CD4-positive, alpha-beta T cell treated with Interleukin-6 for 4 hours (primary cell): ENCODE measurements at regions not wholly inside any gene's neighbourhood (a gene's known extent, or its start where the extent isn't known, plus 50 kb on each side); places are given as distances from the start of the nearest gene placed in this dataset.
"Not testable (repeated sequence)": the region's sequence is repeated elsewhere in the genome, so short reads cannot be mapped to it uniquely, and the experiment has no call there.

ENCODE experiments used
- DNase-seq: peaks from one replicate; pipeline ENCODE4 v3.0.0-alpha.2; 2020; ENCODE audit warnings: mixed read lengths

DNA sequence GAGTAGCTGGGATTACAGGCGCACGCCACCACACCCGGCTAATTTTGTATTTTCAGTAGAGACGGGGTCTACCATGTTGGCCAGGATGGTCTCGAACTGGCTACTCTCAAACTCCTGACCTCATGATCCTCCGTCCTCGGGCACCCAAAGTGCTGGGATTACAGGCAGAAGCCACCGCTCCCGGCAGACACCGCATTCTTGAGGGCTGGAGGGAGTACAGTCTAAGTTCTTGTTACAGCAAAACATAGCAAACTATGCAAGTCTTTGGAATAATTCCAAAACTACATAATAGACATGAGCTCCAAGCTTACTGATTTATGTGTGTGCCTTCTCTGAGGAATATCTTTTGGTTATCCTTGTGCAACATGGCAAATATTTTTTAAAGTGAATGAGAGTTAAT, 299.1 kb upstream of the ZNF658 start:
- DNase-seq, result not testable (repeated sequence)

GRCh38 chr9:66631521-66632046, 268.9 kb upstream of the ZNF658 start:
- not testable (repeated sequence) for DNase-seq

GRCh38 chr9:66647675-66648074, 252.8 kb upstream of the ZNF658 start:
- not testable (repeated sequence) for DNase-seq

DNA sequence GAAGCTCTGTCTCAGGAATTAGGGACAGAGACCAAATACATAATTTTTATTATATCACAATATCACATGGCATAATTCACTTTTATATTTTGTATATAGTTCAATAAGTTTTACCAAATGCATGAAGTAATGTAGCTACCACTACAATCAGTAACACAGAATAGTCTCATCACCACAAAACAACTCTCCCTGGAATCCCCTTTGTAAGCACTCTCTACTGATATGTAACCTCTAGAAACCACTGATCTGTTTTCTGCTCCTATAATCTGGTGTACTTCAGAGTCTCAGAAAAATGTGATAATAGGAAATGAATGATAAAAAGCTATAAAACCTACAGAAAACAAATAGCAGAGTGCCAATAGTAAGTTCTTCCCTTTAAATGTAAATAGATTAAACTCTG, 210.3 kb upstream of the ZNF658 start:
- not testable (repeated sequence) for DNase-seq

GRCh38 chr9:66695561-66696240, 204.8 kb upstream of the ZNF658 start:
- not testable (repeated sequence) for DNase-seq

GRCh38 chr9:66697343-66698065, 203.0 kb upstream of the ZNF658 start:
- DNase-seq, result not testable (repeated sequence)

DNA sequence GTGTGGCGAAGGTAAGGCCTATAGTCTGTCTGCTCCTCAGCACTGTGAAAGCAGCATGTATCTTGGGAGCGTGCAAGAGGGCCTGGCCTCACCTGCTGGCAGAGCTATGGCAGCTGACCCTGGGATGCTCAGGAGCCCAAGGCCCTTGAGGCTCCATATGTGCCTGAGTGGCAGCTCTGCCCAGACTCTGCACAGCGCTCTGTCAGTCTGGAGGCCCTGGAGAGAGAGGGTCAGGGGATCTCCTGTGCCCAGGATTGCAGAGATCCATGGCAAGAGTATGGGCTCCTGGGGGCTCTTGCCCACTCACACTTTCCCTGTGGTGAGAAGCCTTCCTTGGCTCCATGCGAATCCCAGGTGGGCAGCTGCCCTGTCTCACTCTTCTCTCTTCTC, 202.5 kb upstream of the ZNF658 start:
- not testable (repeated sequence) for DNase-seq

- not testable (repeated sequence) for DNase-seq
Measured at GRCh38 chr9:66701411-66702377, 198.8 kb upstream of the ZNF658 start.

- DNase-seq, result not testable (repeated sequence)
Measured at GRCh38 chr9:66711553-66711952, 189.0 kb upstream of the ZNF658 start.

DNA sequence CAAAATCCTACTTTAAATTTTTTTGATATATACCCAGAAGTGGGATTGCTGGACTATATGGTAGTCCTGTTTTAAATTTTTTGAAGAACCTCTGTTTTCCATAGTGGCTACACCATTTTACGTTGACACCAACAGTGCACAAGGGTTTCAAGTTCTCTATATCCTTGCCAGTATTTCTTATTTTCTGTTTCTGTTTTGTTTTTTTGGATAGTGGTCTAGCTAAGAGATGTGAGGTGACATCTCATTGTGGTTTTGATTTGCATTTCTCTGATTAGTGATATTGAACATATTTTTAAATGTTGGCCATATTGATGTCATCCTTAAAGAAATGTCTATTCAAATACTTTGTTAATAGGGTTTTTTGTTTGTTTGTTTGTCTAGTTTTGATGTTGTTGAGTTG, 187.7 kb upstream of the ZNF658 start:
- not testable (repeated sequence) for DNase-seq

GRCh38 chr9:66713552-66713951, 187.0 kb upstream of the ZNF658 start:
- DNase-seq, result not testable (repeated sequence)

DNA sequence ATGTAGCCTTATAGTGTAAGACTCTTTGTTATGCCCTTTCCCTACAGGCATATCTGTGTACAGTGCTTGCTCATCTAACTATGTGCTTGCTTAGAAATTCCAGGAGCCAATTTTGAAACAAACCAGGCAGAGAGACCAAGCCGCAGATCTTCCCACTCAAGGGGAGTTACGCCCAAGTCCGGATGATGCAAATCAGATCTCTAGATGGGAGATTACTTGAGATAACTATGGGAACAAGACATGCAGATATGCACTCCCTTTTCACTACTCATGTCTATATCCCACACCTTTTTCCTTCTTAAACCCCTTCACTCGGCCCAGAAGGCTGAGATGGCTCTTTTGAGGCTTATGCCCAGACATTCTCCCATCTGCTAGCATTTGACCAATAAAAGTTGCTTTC, 179.7 kb upstream of the ZNF658 start:
- not testable (repeated sequence) for DNase-seq

DNA sequence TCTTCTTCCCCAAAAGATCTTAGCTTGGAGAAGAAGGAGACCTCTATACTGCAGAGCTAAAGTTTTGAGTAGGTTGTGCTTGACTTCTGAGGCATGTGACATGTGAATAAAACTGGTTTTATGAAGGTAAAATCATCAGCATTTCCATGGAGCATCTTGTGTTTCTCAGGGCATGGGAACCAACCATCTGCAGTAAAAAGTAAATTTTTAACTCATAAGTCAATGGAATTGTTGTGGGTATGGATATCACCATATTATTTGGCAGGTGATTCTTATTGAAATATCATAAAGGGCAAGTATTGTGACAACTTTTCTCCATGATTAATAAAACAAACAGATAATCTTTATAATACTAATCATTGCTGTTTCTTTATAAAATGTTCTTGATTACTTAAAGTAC, 173.0 kb upstream of the ZNF658 start:
- not testable (repeated sequence) for DNase-seq

DNA sequence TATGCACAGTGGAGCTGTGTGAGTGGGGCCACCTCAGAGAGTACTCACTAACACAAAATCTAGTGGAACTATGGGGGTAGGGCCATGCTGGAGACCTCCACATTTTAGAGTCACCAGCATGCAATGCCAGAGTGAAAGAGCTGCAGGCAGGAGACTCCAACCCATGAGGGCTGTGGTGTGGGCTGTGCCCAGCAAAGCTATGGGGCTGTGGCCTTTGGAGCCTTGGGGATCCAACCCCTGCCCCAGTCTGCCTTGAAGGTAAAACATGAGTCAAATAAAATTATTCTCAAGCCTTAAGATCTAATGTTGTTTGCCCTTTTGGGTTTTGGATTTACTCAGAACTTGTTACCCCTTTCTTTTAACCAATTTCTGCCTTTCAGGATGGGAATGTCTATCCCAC, 163.8 kb upstream of the ZNF658 start:
- DNase-seq, result not testable (repeated sequence)

- not testable (repeated sequence) for DNase-seq
Measured at GRCh38 chr9:66738418-66738817, 162.1 kb upstream of the ZNF658 start.

GRCh38 chr9:66740136-66740535, 160.4 kb upstream of the ZNF658 start:
- DNase-seq, result not testable (repeated sequence)

- not testable (repeated sequence) for DNase-seq
Measured at GRCh38 chr9:66745846-66746245, 154.7 kb upstream of the ZNF658 start.

DNA sequence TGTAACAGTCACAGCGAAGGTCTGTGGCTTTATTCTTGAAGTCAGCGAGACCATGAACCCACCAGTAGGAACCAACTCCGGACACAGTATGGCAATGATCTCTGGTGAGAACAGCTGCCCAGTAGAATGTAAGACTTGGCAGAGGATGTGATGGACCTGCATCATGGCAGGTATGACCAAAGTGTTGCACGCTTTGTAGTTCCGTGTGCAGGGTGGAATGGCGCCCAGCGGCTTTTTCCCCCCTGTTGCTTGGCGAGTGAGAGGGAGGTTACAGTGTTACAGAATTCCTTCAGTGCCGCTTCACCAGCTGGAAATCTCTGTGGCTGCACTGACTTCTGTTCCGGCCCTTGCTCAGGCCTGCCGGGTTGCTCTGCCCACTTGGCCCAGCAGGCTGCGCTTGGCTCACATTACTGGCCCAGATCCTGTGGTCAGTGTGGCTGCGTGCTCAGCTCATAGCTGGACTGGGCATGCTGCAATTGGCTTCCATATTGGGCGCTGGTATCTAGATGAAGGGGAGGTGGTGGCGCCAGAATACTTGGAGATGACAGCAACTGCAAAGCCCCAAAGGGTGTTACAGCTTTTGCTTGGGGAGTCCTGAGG, 148.1 kb upstream of the ZNF658 start:
- peak; percentile 0 for DNase-seq

DNA sequence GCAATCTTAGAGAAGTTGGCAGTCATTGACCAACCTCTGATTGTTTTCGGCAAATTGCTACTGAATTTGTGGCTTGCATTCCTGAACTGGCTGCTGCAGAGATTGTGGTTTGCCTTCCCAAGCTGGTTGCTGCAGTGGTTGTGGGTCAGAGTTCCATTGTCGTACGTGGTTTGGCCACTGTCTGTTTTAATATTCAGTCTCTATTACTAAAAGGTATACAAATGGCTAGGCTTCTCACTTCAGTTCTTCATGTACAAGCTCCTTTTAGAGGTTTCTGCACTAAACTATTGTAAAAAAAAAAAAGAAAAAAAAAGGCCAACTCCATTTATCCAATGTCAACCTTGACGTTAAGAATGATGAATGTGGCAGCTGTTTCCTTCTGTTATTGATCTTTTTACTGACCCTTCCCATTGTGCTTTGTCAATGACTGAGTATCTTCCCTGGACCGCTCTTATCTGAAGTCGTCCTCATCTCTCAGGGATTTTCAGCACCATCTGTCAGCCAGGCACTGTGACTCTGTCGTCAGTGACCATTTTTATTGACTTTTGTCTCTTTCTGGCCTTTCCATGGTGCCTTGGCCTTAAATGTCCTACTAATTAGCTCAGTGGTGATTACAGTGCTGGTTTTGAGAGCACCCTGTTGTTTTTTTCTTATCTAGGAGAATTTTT, 140.6 kb upstream of the ZNF658 start:
- DNase-seq, result not testable (repeated sequence)

- DNase-seq, result not testable (repeated sequence)
Measured at GRCh38 chr9:66764799-66765493, 135.6 kb upstream of the ZNF658 start.

DNA sequence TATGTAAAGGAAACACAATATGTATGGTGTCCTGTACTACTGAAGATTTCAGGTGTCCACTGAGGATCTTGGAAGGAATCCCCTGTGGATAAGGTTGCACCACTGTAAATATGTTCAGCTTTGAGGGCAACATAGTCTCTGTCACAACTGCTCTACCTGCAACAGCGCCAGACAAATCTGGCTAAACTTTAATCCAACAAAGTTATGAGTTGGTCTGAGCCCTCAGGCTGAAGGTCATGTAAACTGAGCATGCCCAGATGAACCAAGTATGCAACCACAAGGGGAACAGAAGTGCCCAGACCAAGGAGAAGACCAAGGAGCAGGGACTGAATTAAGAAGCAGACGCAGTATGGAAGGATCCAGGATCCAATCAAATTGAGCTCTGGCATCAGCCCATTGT, 135.0 kb upstream of the ZNF658 start:
- not testable (repeated sequence) for DNase-seq
